ENCODE measurements at regions not wholly inside any gene's neighbourhood (a gene's known extent, or its start where the extent isn't known, plus 50 kb on each side); places are given as distances from the start of the nearest gene placed in this dataset.

- no peaks in the 10 kb centered on the region for H3K9me3 ChIP-seq (ENCODE audit: control insufficient read depth, low read depth, low read length)
- no peak for TF ChIP-seq EZH2 (IDR thresholded peaks at IDR 0.05; ENCODE audit: low read length)
- no peak for TF ChIP-seq CTCF (optimal IDR thresholded peaks at IDR 0.05 in 1 of 3, IDR thresholded peaks at IDR 0.05 in 1 of 3, conservative IDR thresholded peaks at IDR 0.05 in 1 of 3; ENCODE audit: extremely low read depth in 1 of 3, insufficient read depth in 2 of 3, low read length in 3 of 3)
- H3K4me2 ChIP-seq (ENCODE audit: control insufficient read depth, extremely low read depth, insufficient read depth, low read depth, low read length): no peak overlapping the region
- H3K4me1 ChIP-seq (ENCODE audit: control insufficient read depth, extremely low read depth, insufficient read depth, low read length): peaks cover 3% of the 10 kb centered on the region
- no peak overlapping the region for H2AFZ ChIP-seq (ENCODE audit: control insufficient read depth, low read length)
- no peaks in the 10 kb centered on the region for H3K79me2 ChIP-seq (ENCODE audit: control insufficient read depth, insufficient read depth, low read length)
- DNase-seq (ENCODE audit: low read depth, low spot score) (no peak), FAIRE-seq (no peak)
- H3K9ac ChIP-seq (ENCODE audit: control insufficient read depth, extremely low read depth, insufficient read depth, low read length): no peak overlapping the region
- no peaks in the 10 kb centered on the region for H3K36me3 ChIP-seq (ENCODE audit: control insufficient read depth in 2 of 2, extremely low read depth in 1 of 2, insufficient read depth in 2 of 2, low read length in 2 of 2)
- H3K27me3 ChIP-seq (ENCODE audit: control insufficient read depth, extremely low read depth, insufficient read depth, low read length): peaks cover 12% of the 10 kb centered on the region
- no peak overlapping the region for H3K27ac ChIP-seq (ENCODE audit: control insufficient read depth, insufficient read depth, low read length)
- no peaks in the 10 kb centered on the region for H4K20me1 ChIP-seq (ENCODE audit: control insufficient read depth, extremely low read depth, insufficient read depth, low read length)
- H3K4me3 ChIP-seq (ENCODE audit: control insufficient read depth in 2 of 3, extremely low read depth in 1 of 3, insufficient read depth in 2 of 3, low read depth in 1 of 3, low read length in 3 of 3): no peak overlapping the region
- dilution Hi-C loops (cut with MboI; ENCODE audit: extremely low pct_ligation_motif_present, low sequenced_read_pairs): no loop called here
- no peaks in the 10 kb centered on the region for H3K9me1 ChIP-seq (ENCODE audit: control insufficient read depth, extremely low read depth, insufficient read depth, low read length)
These were observed 203.4 kb downstream of the GADD45G start for GRCh38 chr9:89808076-89808755.

DNA sequence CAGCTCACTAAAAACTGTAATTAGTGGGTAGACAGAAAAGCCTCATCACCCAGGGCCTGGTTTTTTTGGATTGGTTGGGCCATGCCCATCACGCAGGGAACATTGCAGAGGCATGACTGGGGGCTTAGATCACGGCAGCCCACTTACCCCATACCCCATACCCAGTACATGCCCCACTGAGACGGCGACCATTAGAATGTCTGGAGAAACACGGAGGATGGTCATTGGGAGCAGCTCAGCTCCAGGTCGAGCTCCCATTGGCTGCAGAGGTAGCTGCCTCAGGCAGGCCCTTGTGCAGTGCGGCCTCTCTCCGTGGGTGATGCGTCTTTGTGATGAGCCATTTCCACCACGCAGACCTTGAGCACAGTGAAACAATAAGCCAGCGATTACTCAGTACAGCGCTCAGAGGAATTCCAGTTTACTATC lies 204.0 kb downstream of the GADD45G start:
- H3K27me3 ChIP-seq (ENCODE audit: control insufficient read depth, extremely low read depth, insufficient read depth, low read length): peaks cover 7% of the 10 kb centered on the region
- no peaks in the 10 kb centered on the region for H4K20me1 ChIP-seq (ENCODE audit: control insufficient read depth, extremely low read depth, insufficient read depth, low read length)
- H3K27ac ChIP-seq (ENCODE audit: control insufficient read depth, insufficient read depth, low read length): no peak overlapping the region
- no peak overlapping the region for H3K9ac ChIP-seq (ENCODE audit: control insufficient read depth, extremely low read depth, insufficient read depth, low read length)
- no peak overlapping the region for H2AFZ ChIP-seq (ENCODE audit: control insufficient read depth, low read length)
- no peaks in the 10 kb centered on the region for H3K9me1 ChIP-seq (ENCODE audit: control insufficient read depth, extremely low read depth, insufficient read depth, low read length)
- dilution Hi-C loops (cut with MboI; ENCODE audit: extremely low pct_ligation_motif_present, low sequenced_read_pairs): no loop called here
- FAIRE-seq: no peak
- no peak overlapping the region for H3K4me2 ChIP-seq (ENCODE audit: control insufficient read depth, extremely low read depth, insufficient read depth, low read depth, low read length)
- DNase-seq (ENCODE audit: low read depth, low spot score): no peak
- TF ChIP-seq EZH2 (IDR thresholded peaks at IDR 0.05; ENCODE audit: low read length) (no peak), CTCF (optimal IDR thresholded peaks at IDR 0.05 in 1 of 3, IDR thresholded peaks at IDR 0.05 in 1 of 3, conservative IDR thresholded peaks at IDR 0.05 in 1 of 3; ENCODE audit: extremely low read depth in 1 of 3, insufficient read depth in 2 of 3, low read length in 3 of 3) (no peak)
- no peaks in the 10 kb centered on the region for H3K36me3 ChIP-seq (ENCODE audit: control insufficient read depth in 2 of 2, extremely low read depth in 1 of 2, insufficient read depth in 2 of 2, low read length in 2 of 2)
- no peaks in the 10 kb centered on the region for H3K79me2 ChIP-seq (ENCODE audit: control insufficient read depth, insufficient read depth, low read length)
- peaks cover 3% of the 10 kb centered on the region for H3K4me1 ChIP-seq (ENCODE audit: control insufficient read depth, extremely low read depth, insufficient read depth, low read length)
- no peaks in the 10 kb centered on the region for H3K9me3 ChIP-seq (ENCODE audit: control insufficient read depth, low read depth, low read length)
- no peak overlapping the region for H3K4me3 ChIP-seq (ENCODE audit: control insufficient read depth in 2 of 3, extremely low read depth in 1 of 3, insufficient read depth in 2 of 3, low read depth in 1 of 3, low read length in 3 of 3)

Measured in keratinocyte (primary cell).